Activated naive CD4-positive, alpha-beta T cell treated with anti-CD3 and anti-CD28 coated beads for 36 hours (primary cell): ENCODE measurements at regions not wholly inside any gene's neighbourhood (a gene's known extent, or its start where the extent isn't known, plus 50 kb on each side); places are given as distances from the start of the nearest gene placed in this dataset.
A peak's percentile ranks its signal among the peaks of the same experiment; 100 is the strongest.
"Not testable (repeated sequence)": the region's sequence is repeated elsewhere in the genome, so short reads cannot be mapped to it uniquely, and the experiment has no call there.

Experiments used
- CTCF ChIA-PET: fragments of 350-600 bp; sonication (Branson Sonifier 250); formaldehyde crosslinking; loops from one replicate; lab custom pipeline; 2021; ENCODE audit warnings: antibody characterized with exemption; lab: Charles Lee
- DNase-seq: peaks from one replicate; pipeline ENCODE4 v3.0.0-alpha.2; 2020
- H3K27ac Mint-ChIP-seq: one replicate; pipeline ENCODE4 v1.8.0; 2021; ENCODE audit warnings: mild to moderate bottlenecking, mixed read lengths
- H3K27me3 Mint-ChIP-seq: one replicate; pipeline ENCODE4 v1.8.0; 2021; ENCODE audit warnings: low read depth, mixed read lengths
- H3K36me3 Mint-ChIP-seq: one replicate; pipeline ENCODE4 v1.8.0; 2021; ENCODE audit warnings: low read depth, mixed read lengths
- H3K4me1 Mint-ChIP-seq: one replicate; pipeline ENCODE4 v1.8.0; 2021; ENCODE audit warnings: low read depth, mixed read lengths
- H3K4me3 Mint-ChIP-seq: one replicate; pipeline ENCODE4 v1.8.0; 2021; ENCODE audit warnings: mild to moderate bottlenecking, moderate library complexity, mixed read lengths
- H3K9me3 Mint-ChIP-seq: one replicate; pipeline ENCODE4 v1.8.0; 2021; ENCODE audit warnings: mixed read lengths
- intact Hi-C: fragments of 100-400 bp; cut with micrococcal nuclease; formaldehyde crosslinking; loops from one replicate; pipeline ENCODE4 v1.15.1; 2023

DNA sequence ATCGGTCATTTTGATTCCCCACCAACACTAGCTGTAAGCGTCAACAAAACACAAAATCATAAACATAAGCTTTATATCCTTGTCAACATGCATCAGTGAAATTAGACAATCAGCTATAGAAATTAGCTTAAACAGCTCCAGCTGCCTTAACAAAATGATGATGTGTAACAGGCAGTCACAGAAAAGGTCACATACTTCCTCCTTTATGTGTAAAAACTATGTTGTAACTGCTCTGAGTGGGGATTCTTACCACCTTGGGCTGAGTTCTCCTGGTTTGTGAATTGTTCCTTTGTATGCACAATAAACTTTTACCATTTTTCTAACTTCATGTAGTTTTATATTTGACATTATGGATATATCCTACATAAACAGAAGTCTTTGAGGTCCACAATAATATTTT lies 73.9 kb upstream of the MAP9 start:
- Mint-ChIP-seq H3K4me1 (no peaks in the 10 kb centered on the region), H3K4me3 (no peak overlapping the region), H3K27me3 (peaks cover 3% of the 10 kb centered on the region), H3K36me3 (no peaks in the 10 kb centered on the region), H3K9me3 (no peaks in the 10 kb centered on the region), H3K27ac (no peak overlapping the region)
- CTCF ChIA-PET = no interaction called here
- DNase-seq = no peak
- intact Hi-C loops = no loop called here

GRCh38 chr4:155445306-155445705 lies 68.5 kb upstream of the MAP9 start:
- Mint-ChIP-seq H3K4me1 (no peaks in the 10 kb centered on the region), H3K27ac (no peak overlapping the region), H3K4me3 (no peak overlapping the region), H3K9me3 (no peaks in the 10 kb centered on the region), H3K36me3 (no peaks in the 10 kb centered on the region), H3K27me3 (peaks cover 22% of the 10 kb centered on the region)
- intact Hi-C loops = no loop called here
- CTCF ChIA-PET = interaction anchor here (0.6 kb wide), 1 partner anchor 65 kb away, joined by 3 read pairs; no protein-coding TSS in a partner anchor
- DNase-seq = no peak

- CTCF ChIA-PET = interaction anchor here (0.6 to 1.2 kb wide), 3 partner anchors 13 to 342 kb away, joined by 3 to 4 read pairs (median 3); no protein-coding TSS in a partner anchor
- intact Hi-C loops = no loop called here
- H3K4me3 Mint-ChIP-seq = no peak overlapping the region
- peaks cover 25% of the 10 kb centered on the region for H3K27me3 Mint-ChIP-seq
- no peaks in the 10 kb centered on the region for H3K9me3 Mint-ChIP-seq
- H3K36me3 Mint-ChIP-seq = no peaks in the 10 kb centered on the region
- H3K4me1 Mint-ChIP-seq = no peaks in the 10 kb centered on the region
- no peak for DNase-seq
- no peak overlapping the region for H3K27ac Mint-ChIP-seq
These were observed 68.0 kb upstream of the MAP9 start for GRCh38 chr4:155444721-155445120.

- Mint-ChIP-seq H3K4me1 (no peaks in the 10 kb centered on the region), H3K27me3 (peaks cover 22% of the 10 kb centered on the region), H3K9me3 (no peaks in the 10 kb centered on the region), H3K27ac (no peak overlapping the region), H3K4me3 (no peak overlapping the region), H3K36me3 (no peaks in the 10 kb centered on the region)
- DNase-seq = peak; percentile 76
- CTCF ChIA-PET = interaction anchor here (0.6 to 1.5 kb wide), 3 partner anchors 12 to 345 kb away, joined by 3 to 5 read pairs (median 3); no protein-coding TSS in a partner anchor
- intact Hi-C loops = loop anchor here (1.0 kb wide), 2 partner anchors 345 to 511 kb away; partner anchors contain the start of gene CTSO
These were observed 65.7 kb upstream of the MAP9 start for GRCh38 chr4:155442267-155443105.

GRCh38 chr4:155441475-155441874 lies 64.7 kb upstream of the MAP9 start:
- intact Hi-C loops = no loop called here
- Mint-ChIP-seq H3K36me3 (no peaks in the 10 kb centered on the region), H3K4me3 (no peak overlapping the region), H3K4me1 (no peaks in the 10 kb centered on the region), H3K27me3 (peaks cover 26% of the 10 kb centered on the region), H3K27ac (no peak overlapping the region), H3K9me3 (no peaks in the 10 kb centered on the region)
- CTCF ChIA-PET = interaction anchor here (0.6 to 1.1 kb wide), 5 partner anchors 16 to 512 kb away, joined by 3 to 4 read pairs (median 3); no protein-coding TSS in a partner anchor
- DNase-seq = no peak

- DNase-seq, H3K9me3 Mint-ChIP-seq, H3K36me3 Mint-ChIP-seq, CTCF ChIA-PET, H3K27ac Mint-ChIP-seq, H3K4me3 Mint-ChIP-seq, H3K4me1 Mint-ChIP-seq, intact Hi-C loops: not testable (repeated sequence)
- H3K27me3 Mint-ChIP-seq = peaks cover 26% of the 10 kb centered on the region
These were observed 63.0 kb upstream of the MAP9 start for GRCh38 chr4:155439760-155440159.

GRCh38 chr4:155434904-155435303 lies 58.1 kb upstream of the MAP9 start:
- intact Hi-C loops = no loop called here
- DNase-seq = no peak
- CTCF ChIA-PET = interaction anchor here (1.0 kb wide), 1 partner anchor 31 kb away, joined by 3 read pairs; no protein-coding TSS in a partner anchor
- peaks cover 6% of the 10 kb centered on the region for H3K27me3 Mint-ChIP-seq
- no peak overlapping the region for H3K4me3 Mint-ChIP-seq
- no peak overlapping the region for H3K27ac Mint-ChIP-seq
- H3K36me3 Mint-ChIP-seq = no peaks in the 10 kb centered on the region
- no peaks in the 10 kb centered on the region for H3K9me3 Mint-ChIP-seq
- peaks cover 2% of the 10 kb centered on the region for H3K4me1 Mint-ChIP-seq

DNA sequence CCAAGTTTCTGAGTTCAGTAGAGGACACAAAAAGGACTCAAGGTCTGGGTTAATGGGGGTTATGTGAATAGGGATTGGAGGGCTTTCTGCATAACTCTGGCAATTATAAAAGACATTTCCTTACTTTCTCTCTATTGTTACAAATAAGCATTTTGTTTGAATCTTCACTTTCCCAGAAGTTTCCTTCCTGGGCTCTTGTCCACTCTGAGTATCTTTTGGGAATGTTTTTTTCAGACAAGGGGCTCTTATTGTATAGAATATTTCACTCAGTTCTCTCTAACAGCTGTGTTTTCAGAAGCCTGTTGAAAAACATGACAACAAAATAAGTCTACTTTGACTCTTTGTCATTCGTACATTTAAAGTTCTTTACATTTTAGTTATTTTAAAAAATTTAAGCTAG lies 57.6 kb upstream of the MAP9 start:
- CTCF ChIA-PET = no interaction called here
- H3K4me1 Mint-ChIP-seq = peaks cover 2% of the 10 kb centered on the region
- H3K27me3 Mint-ChIP-seq = peaks cover 9% of the 10 kb centered on the region

GRCh38 chr4:155433636-155434360 lies 57.0 kb upstream of the MAP9 start:
- no peaks in the 10 kb centered on the region for H3K9me3 Mint-ChIP-seq
- CTCF ChIA-PET = no interaction called here

More for the DNA sequence above, 57.6 kb upstream of the MAP9 start:
- H3K4me3 Mint-ChIP-seq = no peak overlapping the region
- no peak for DNase-seq
- no peaks in the 10 kb centered on the region for H3K9me3 Mint-ChIP-seq
- no peak overlapping the region for H3K27ac Mint-ChIP-seq
- intact Hi-C loops = no loop called here
- no peaks in the 10 kb centered on the region for H3K36me3 Mint-ChIP-seq

GRCh38 chr4:155430895-155431795 lies 54.4 kb upstream of the MAP9 start:
- Mint-ChIP-seq H3K27me3 (peaks cover 6% of the 10 kb centered on the region), H3K36me3 (no peaks in the 10 kb centered on the region), H3K4me1 (peaks cover 2% of the 10 kb centered on the region), H3K27ac (no peak overlapping the region), H3K9me3 (peaks cover 4% of the 10 kb centered on the region), H3K4me3 (no peak overlapping the region)
- DNase-seq = no peak
- CTCF ChIA-PET = interaction anchor here (1.0 to 1.8 kb wide), 2 partner anchors 12 to 13 kb away, joined by 3 to 5 read pairs; no protein-coding TSS in a partner anchor
- intact Hi-C loops = no loop called here

More at GRCh38 chr4:155433636-155434360, 57.0 kb upstream of the MAP9 start:
- H3K36me3 Mint-ChIP-seq = no peaks in the 10 kb centered on the region
- H3K4me1 Mint-ChIP-seq = peaks cover 2% of the 10 kb centered on the region
- no peak for DNase-seq
- peaks cover 10% of the 10 kb centered on the region for H3K27me3 Mint-ChIP-seq
- H3K27ac Mint-ChIP-seq = no peak overlapping the region
- no peak overlapping the region for H3K4me3 Mint-ChIP-seq
- intact Hi-C loops = no loop called here

DNA sequence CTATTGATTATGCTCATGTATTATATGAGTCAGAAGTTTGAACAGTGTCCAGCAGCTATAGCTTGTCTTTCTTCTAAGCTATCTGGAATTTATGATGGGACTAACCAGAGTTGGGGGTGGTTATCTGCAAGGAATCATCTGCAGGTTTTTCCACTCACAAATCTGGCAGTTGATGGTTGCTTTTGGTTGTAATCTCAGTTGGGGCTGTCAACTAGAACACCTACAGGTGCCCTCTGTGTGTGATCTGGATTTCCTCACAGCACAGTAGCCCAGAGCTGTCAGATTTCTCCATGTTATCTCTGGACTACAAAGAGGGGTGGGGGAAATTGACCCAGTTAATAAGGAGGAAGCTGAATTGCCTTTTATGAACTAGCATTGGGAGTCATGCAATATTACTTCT lies 51.4 kb upstream of the MAP9 start:
- Mint-ChIP-seq H3K4me1 (peaks cover 2% of the 10 kb centered on the region), H3K4me3 (no peak overlapping the region), H3K27me3 (peaks cover 8% of the 10 kb centered on the region), H3K27ac (no peak overlapping the region), H3K9me3 (peaks cover 4% of the 10 kb centered on the region), H3K36me3 (no peaks in the 10 kb centered on the region)
- DNase-seq = no peak
- intact Hi-C loops = no loop called here
- CTCF ChIA-PET = no interaction called here
